Esophagus mucosa (tissue), 1 donor: ENCODE measurements at regions not wholly inside any gene's neighbourhood (a gene's known extent, or its start where the extent isn't known, plus 50 kb on each side); places are given as distances from the start of the nearest gene placed in this dataset.

Experiments
- ATAC-seq: fragments of 200-7000 bp; cut with Tn5 transposase; one replicate; pipeline ENCODE4 v1.9.1; 2020
- donor health status: DM: yes; HTN: yes; CAD: no.

GRCh38 chr1:18535391-18536210 lies 54.9 kb downstream of the KLHDC7A start:
- ATAC-seq, result no peak

- ATAC-seq, result no peak
Measured at GRCh38 chr1:18536356-18536755, 55.6 kb downstream of the KLHDC7A start.

- no peak for ATAC-seq
Measured at GRCh38 chr1:18536915-18537314, 56.2 kb downstream of the KLHDC7A start.

GRCh38 chr1:18537386-18538306 lies 56.9 kb downstream of the KLHDC7A start:
- ATAC-seq, result no peak

- no peak for ATAC-seq
Measured at GRCh38 chr1:18539171-18539570, 58.4 kb downstream of the KLHDC7A start.

- ATAC-seq, result no peak
Measured at GRCh38 chr1:18540136-18540765, 59.5 kb downstream of the KLHDC7A start.

- ATAC-seq, result no peak
Measured at GRCh38 chr1:18541046-18541795, 60.5 kb downstream of the KLHDC7A start.

GRCh38 chr1:18542351-18542750 lies 61.6 kb downstream of the KLHDC7A start:
- no peak for ATAC-seq

- no peak for ATAC-seq
Measured at GRCh38 chr1:18546026-18546425, 65.3 kb downstream of the KLHDC7A start.

- no peak for ATAC-seq
Measured at GRCh38 chr1:18547460-18547859, 66.7 kb downstream of the KLHDC7A start.

GRCh38 chr1:18548643-18549042 lies 67.9 kb downstream of the KLHDC7A start:
- no peak for ATAC-seq

GRCh38 chr1:18549106-18549505 lies 68.4 kb downstream of the KLHDC7A start:
- ATAC-seq, result no peak

GRCh38 chr1:18549906-18550305 lies 69.2 kb downstream of the KLHDC7A start:
- ATAC-seq, result no peak

- no peak for ATAC-seq
Measured at GRCh38 chr1:18552631-18553030, 71.9 kb downstream of the KLHDC7A start.

GRCh38 chr1:18553388-18553787 lies 72.7 kb downstream of the KLHDC7A start:
- ATAC-seq, result no peak

GRCh38 chr1:18554099-18554498 lies 73.4 kb downstream of the KLHDC7A start:
- ATAC-seq, result no peak

- ATAC-seq, result no peak
Measured at GRCh38 chr1:18554597-18554996, 73.9 kb downstream of the KLHDC7A start.

- no peak for ATAC-seq
Measured at GRCh38 chr1:18555036-18555435, 74.3 kb downstream of the KLHDC7A start.

GRCh38 chr1:18556364-18556763 lies 74.3 kb upstream of the PAX7 start:
- ATAC-seq, result no peak

GRCh38 chr1:18557621-18558465 lies 72.8 kb upstream of the PAX7 start:
- peak; percentile 51 for ATAC-seq

GRCh38 chr1:18560692-18561091 lies 70.0 kb upstream of the PAX7 start:
- no peak for ATAC-seq
